K562 (cell line): ENCODE measurements at regions not wholly inside any gene's neighbourhood (a gene's known extent, or its start where the extent isn't known, plus 50 kb on each side); places are given as distances from the start of the nearest gene placed in this dataset.
"Not testable (repeated sequence)": the region's sequence is repeated elsewhere in the genome, so short reads cannot be mapped to it uniquely, and the experiment has no call there.

ENCODE experiments used
- ATAC-seq: fragments of 200-7000 bp; cut with Tn5 transposase; 3 replicates; pipeline ENCODE4 v1.9.1; 2020; ENCODE audit warnings: moderate library complexity
- BruUV-seq: library from RNA; stranded (reverse); fragments of 400-500 nt; replicated peaks from 2 replicates; lab custom pipeline; 2021; lab: Mats Ljungman, UMichigan
- CTCF ChIA-PET: fragments of 300-600 bp; formaldehyde crosslinking; extraction: SDS; loops from one replicate; lab custom pipeline; 2021; ENCODE audit warnings: low intra/inter-chr PET ratio; lab: Yijun Ruan, JAX
- POLR2A ChIA-PET: fragments of 300-600, 350-650 bp; sonication (Branson Sonifier 250); formaldehyde crosslinking; extraction: SDS; loops from one replicate; lab custom pipeline; 2021; ENCODE audit warnings: antibody characterized with exemption, inconsistent platforms; lab: Yijun Ruan, JAX
- DNase-seq, 4 experiments: peaks; one replicate each; pipeline versions ENCODE4 v3.0.0 to v3.0.0-alpha.2; 2011 to 2018; ENCODE audit warnings: low spot score in 3 of 4, mixed read lengths in 3 of 4; ENCODE audit errors: extremely low read depth in 1 of 4
- FAIRE-seq: peaks from 2 replicates; lab custom pipeline; 2011; peaks lifted over from hg19 to GRCh38; lab: Jason Lieb, UNC
- H2AFZ ChIP-seq: 2 replicates; pipeline ENCODE4 v1.6.0; 2011; ENCODE audit warnings: low read depth, low read length, control low read depth, inconsistent platforms
- H3K27ac ChIP-seq: fragments of 200-600 bp; 3 replicates; pipeline ENCODE4 v1.8.0; 2011; ENCODE audit warnings: low read depth, mild to moderate bottlenecking, control low read depth, inconsistent platforms, low read length, moderate library complexity, mixed read lengths; ENCODE audit errors: extremely low read depth
- H3K27me3 ChIP-seq, 2 experiments: fragments of 300-600 bp in 1 of 2; 2 replicates in 1 of 2; 3 replicates in 1 of 2; pipeline versions ENCODE4 v1.6.0 to v1.8.0; 2011; ENCODE audit warnings: inconsistent platforms in 2 of 2, low read length in 2 of 2, mild to moderate bottlenecking in 1 of 2, mixed read lengths in 1 of 2, moderate library complexity in 1 of 2; ENCODE audit not compliant: control insufficient read depth in 2 of 2, insufficient read depth in 2 of 2
- H3K36me3 ChIP-seq: fragments of 300-600 bp; 3 replicates; pipeline ENCODE4 v1.8.0; 2011; ENCODE audit warnings: mild to moderate bottlenecking, low read length, inconsistent platforms; ENCODE audit not compliant: control insufficient read depth, insufficient read depth
- H3K4me1 ChIP-seq, 2 experiments: fragments of 200-600 bp in 1 of 2; replicated peaks in 1 of 2; 2 replicates in 1 of 2; 3 replicates in 1 of 2; pipeline versions ENCODE4 v1.5.1 to v1.8.0; 2011; ENCODE audit warnings: inconsistent platforms in 2 of 2, low read length in 2 of 2, mild to moderate bottlenecking in 1 of 2, mixed read lengths in 1 of 2, moderate library complexity in 1 of 2; ENCODE audit not compliant: control insufficient read depth in 2 of 2, insufficient read depth in 2 of 2
- H3K4me2 ChIP-seq: 2 replicates; pipeline ENCODE4 v1.6.1; 2011; ENCODE audit warnings: low read length, control low read depth, inconsistent platforms, mixed read lengths; ENCODE audit not compliant: insufficient read depth
- H3K4me3 ChIP-seq: fragments of 200-600 bp; sonication (generic), shearing (Covaris generic); 2 replicates; pipeline ENCODE4 v1.5.1; 2016; ENCODE audit warnings: control low read depth, inconsistent platforms
- H3K79me2 ChIP-seq: fragments of 200-600 bp; 3 replicates; pipeline ENCODE4 v1.8.0; 2011; ENCODE audit warnings: low read length, inconsistent platforms; ENCODE audit not compliant: control insufficient read depth, insufficient read depth
- H3K9ac ChIP-seq, 2 experiments: 2 replicates each; pipeline versions ENCODE4 v1.6.0 to v1.6.1; 2011; ENCODE audit warnings: low read depth in 2 of 2, low read length in 2 of 2, control low read depth in 1 of 2, inconsistent platforms in 1 of 2, mild to moderate bottlenecking in 1 of 2, mixed read lengths in 1 of 2; ENCODE audit not compliant: insufficient read depth in 1 of 2
- H3K9me1 ChIP-seq: one replicate; pipeline ENCODE4 v1.6.0; 2011; ENCODE audit warnings: inconsistent platforms, mild to moderate bottlenecking, low read length, moderate library complexity; ENCODE audit not compliant: control insufficient read depth, insufficient read depth
- H3K9me3 ChIP-seq: replicated peaks from 2 replicates; pipeline ENCODE4 v1.5.1; 2011; ENCODE audit warnings: low read depth, low read length, inconsistent platforms; ENCODE audit not compliant: control insufficient read depth, insufficient read depth
- H4K20me1 ChIP-seq: replicated peaks from 2 replicates; pipeline ENCODE4 v1.6.1; 2011; ENCODE audit warnings: low read length, inconsistent platforms, mixed read lengths; ENCODE audit not compliant: control insufficient read depth, insufficient read depth
- MTA1 ChIP-seq: fragments of 450-650 bp; IDR thresholded peaks from 2 replicates; pipeline ENCODE4 v1.6.1; 2017; ENCODE audit warnings: borderline replicate concordance
- POU5F1 ChIP-seq: fragments of 150-350 bp; IDR thresholded peaks from 2 replicates; pipeline ENCODE4 v1.6.1; 2014; ENCODE audit warnings: borderline replicate concordance, low read length, low read depth, mild to moderate bottlenecking; ENCODE audit not compliant: partially characterized antibody
- TRIM28 ChIP-seq: fragments of 450-650 bp; IDR thresholded peaks from 2 replicates; pipeline ENCODE4 v1.6.1; 2017
- WGBS: fragments of 100-300 bp; shearing (Covaris generic); methylation state at CpG from one replicate; pipeline ENCODE4 v1.1.6; 2016; ENCODE audit warnings: low coverage, mixed read lengths; ENCODE audit not compliant: insufficient coverage; ENCODE audit errors: missing lambda C conversion rate; 5-methylcytosine and 5-hydroxymethylcytosine counted together
- in situ Hi-C: fragments of 300-500 bp; cut with MboI; formaldehyde crosslinking; loops from 4 replicates; pipeline ENCODE4 v1.15.0; 2018; ENCODE audit warnings: inconsistent platforms, mixed read lengths
- intact Hi-C: fragments of 100-400 bp; cut with micrococcal nuclease; formaldehyde crosslinking; loops from 2 replicates; pipeline ENCODE4 v1.14.2; 2022

DNA sequence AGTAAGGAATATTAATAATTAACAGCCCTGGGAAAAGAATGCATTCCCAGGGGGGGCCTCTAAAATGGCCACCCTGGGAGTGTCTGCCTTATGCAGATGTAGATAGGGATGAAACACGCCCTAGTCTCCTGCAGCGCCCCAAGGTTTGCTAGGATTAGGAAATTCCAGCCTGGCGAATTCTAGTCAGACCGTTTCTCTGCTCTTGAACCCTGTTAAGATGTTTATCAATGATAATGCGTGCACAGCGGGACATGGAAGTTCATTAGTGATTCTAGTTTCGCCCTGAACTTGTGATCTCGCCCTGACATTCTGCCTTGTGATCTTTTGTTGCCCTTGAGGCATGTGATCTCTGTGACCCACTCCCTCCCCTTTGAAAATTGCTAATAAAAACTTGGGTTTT is 95.1 kb upstream of the UGP2 start:
- H3K4me1 ChIP-seq, H3K4me2 ChIP-seq, H3K36me3 ChIP-seq, ATAC-seq, POLR2A ChIA-PET, BruUV-seq, CTCF ChIA-PET, H2AFZ ChIP-seq, H3K79me2 ChIP-seq, intact Hi-C loops, H3K9ac ChIP-seq, DNase-seq, H4K20me1 ChIP-seq, H3K4me3 ChIP-seq, FAIRE-seq, in situ Hi-C loops, H3K9me3 ChIP-seq, H3K27me3 ChIP-seq, H3K9me1 ChIP-seq, H3K27ac ChIP-seq: not testable (repeated sequence)
- peak; percentile 54; the same call in 1 of the 2 replicates for TF ChIP-seq TRIM28
- WGBS: 2% methylated on average over 8 of the region's 8 CpGs

DNA sequence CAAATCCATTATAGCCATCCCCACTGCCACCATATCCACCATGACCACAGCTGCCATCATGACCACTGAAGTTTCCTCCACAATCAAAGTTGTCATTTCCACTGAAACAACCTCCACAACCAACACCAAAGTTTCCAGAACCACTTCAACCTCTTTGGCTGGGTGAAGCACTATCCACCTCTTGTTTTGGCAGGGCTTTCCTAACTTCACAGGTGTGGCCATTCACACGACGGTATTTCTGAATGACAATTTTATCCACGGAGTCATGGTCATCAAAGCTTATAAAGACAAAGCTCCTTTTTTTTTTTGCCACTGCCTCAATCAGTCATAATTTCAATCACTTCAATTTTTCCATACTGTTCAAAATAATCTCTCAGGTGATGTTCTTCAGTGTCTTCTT is 89.8 kb upstream of the UGP2 start:
- no peak for FAIRE-seq
- no peak for TF ChIP-seq MTA1
- no peak for TF ChIP-seq POU5F1
- TF ChIP-seq, all 486 proteins: peak for 0
- in situ Hi-C loops: no loop called here
- DNase-seq: no peak
- no peaks in the 10 kb centered on the region for H3K79me2 ChIP-seq
- CTCF ChIA-PET: no interaction called here
- no peak overlapping the region for H3K4me3 ChIP-seq
- H4K20me1 ChIP-seq: no peaks in the 10 kb centered on the region
- H2AFZ ChIP-seq: no peak overlapping the region
- intact Hi-C loops: no loop called here
- no peak overlapping the region for H3K27ac ChIP-seq
- ATAC-seq: no peak
- H3K9ac ChIP-seq: no peak overlapping the region
- POLR2A ChIA-PET: interaction anchor here (0.8 kb wide), 1 partner anchor 9 kb away, joined by 3 read pairs; no protein-coding TSS in a partner anchor
- no peaks in the 10 kb centered on the region for H3K36me3 ChIP-seq
- H3K9me1 ChIP-seq: no peaks in the 10 kb centered on the region
- H3K4me1 ChIP-seq: no peaks in the 10 kb centered on the region
- H3K9me3 ChIP-seq: no peaks in the 10 kb centered on the region
- H3K4me2 ChIP-seq: no peak overlapping the region
- H3K27me3 ChIP-seq: no peaks in the 10 kb centered on the region; a peak in 1 of 5 replicates
- BruUV-seq: no TSS peak
- WGBS: 0% methylated on average over 3 of the region's 3 CpGs
